GM12892 (cell line): ENCODE measurements at regions not wholly inside any gene's neighbourhood (a gene's known extent, or its start where the extent isn't known, plus 50 kb on each side); places are given as distances from the start of the nearest gene placed in this dataset.

Experiments used
- POLR2A ChIP-seq: IDR thresholded peaks from 2 replicates; pipeline ENCODE4 v1.6.1; 2011; ENCODE audit warnings: low read depth, low read length, control low read depth
- POLR2AphosphoS5 ChIP-seq: IDR thresholded peaks from 2 replicates; pipeline ENCODE4 v1.6.1; 2011; ENCODE audit warnings: low read depth, low read length, control low read depth

DNA sequence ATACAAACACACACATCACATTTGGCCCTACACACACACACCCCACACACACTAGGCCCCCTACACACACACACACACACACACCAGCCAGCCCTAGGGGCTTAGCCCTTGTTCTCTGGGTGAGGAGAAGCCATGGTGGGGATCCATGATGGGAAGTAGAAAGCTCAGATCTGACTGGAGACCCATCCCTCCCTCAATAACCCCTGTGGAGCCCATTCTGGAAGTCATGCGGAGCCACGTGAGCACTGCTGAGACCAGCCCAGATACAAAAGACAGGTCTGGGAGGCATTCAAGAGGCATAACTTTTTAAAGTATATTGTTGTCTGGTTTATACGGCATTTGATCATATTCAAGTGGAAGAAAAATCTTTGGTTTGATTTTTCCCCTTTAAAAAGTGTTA, 448.5 kb downstream of the SOX6 start:
- TF ChIP-seq POLR2A: no peak
- TF ChIP-seq POLR2AphosphoS5: no peak
